Esophagus (tissue), 2 donors: ENCODE measurements at regions not wholly inside any gene's neighbourhood (a gene's known extent, or its start where the extent isn't known, plus 50 kb on each side); places are given as distances from the start of the nearest gene placed in this dataset.

ENCODE experiments used
- H3K27ac ChIP-seq, 2 donors: one replicate each; pipeline ENCODE4 v1.5.1; 2013; ENCODE audit warnings: low read depth in 2 of 2, mild to moderate bottlenecking in 2 of 2, inconsistent platforms in 1 of 2, low read length in 1 of 2, moderate library complexity in 1 of 2
- H3K27me3 ChIP-seq, 2 donors: one replicate each; pipeline ENCODE4 v1.6.1; 2013; ENCODE audit warnings: low read length in 2 of 2, control low read depth in 1 of 2, mild to moderate bottlenecking in 1 of 2; ENCODE audit not compliant: insufficient read depth in 2 of 2, control insufficient read depth in 1 of 2
- H3K36me3 ChIP-seq, 2 donors: one replicate each; pipeline ENCODE4 v1.6.1; 2013; ENCODE audit warnings: low read length in 1 of 2; ENCODE audit not compliant: control insufficient read depth in 2 of 2, insufficient read depth in 2 of 2
- H3K4me1 ChIP-seq, 2 donors: one replicate each; pipeline ENCODE4 v1.6.1; 2013; ENCODE audit warnings: low read length in 1 of 2; ENCODE audit not compliant: control insufficient read depth in 2 of 2, insufficient read depth in 2 of 2
- H3K4me3 ChIP-seq, 2 donors: one replicate each; pipeline ENCODE4 v1.5.1; 2013; ENCODE audit warnings: low read length in 2 of 2, mild to moderate bottlenecking in 2 of 2, low read depth in 1 of 2, moderate library complexity in 1 of 2
- H3K9me3 ChIP-seq, 2 donors: one replicate each; pipeline ENCODE4 v1.6.1; 2013; ENCODE audit warnings: mild to moderate bottlenecking in 2 of 2, low read depth in 1 of 2, low read length in 1 of 2, moderate library complexity in 1 of 2; ENCODE audit not compliant: control insufficient read depth in 2 of 2, insufficient read depth in 1 of 2
- WGBS, 2 donors: extraction: QIAGEN DNeasy Blood & Tissue Kit; methylation state at CpG; one replicate each; pipeline ENCODE4 v1.1.7; 2013; 5-methylcytosine and 5-hydroxymethylcytosine counted together
- donor health status: healthy with polysubstance abuse.
- donor health status: Bipolar disorder and iron deficiency.

DNA sequence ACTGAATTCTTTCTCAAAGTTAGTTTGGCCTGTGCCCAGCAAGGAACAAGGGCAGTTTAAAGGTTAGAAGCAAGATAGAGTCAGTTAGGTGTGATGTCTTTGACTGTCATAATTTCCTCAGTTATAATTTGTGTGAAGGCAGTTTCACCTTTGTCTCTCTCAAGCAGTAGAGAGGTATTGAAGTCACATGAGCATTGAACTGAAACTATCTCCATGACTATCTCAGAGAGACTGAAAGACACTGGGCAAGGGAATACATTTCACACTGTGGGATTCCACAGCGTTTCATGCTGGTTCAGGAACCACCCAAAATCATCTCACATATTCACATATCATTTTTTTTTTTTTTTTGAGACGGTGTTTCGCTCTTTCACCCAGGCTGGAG is 366.1 kb downstream of the PREX1 start:
- 85 to 91% methylated on average over 3 of the region's 3 CpGs for WGBS, 2 donors
- Histone ChIP-seq H3K4me1 (peaks cover 0 to 2% of the 10 kb centered on the region in 2 donors), H3K27ac (no peak overlapping the region), H3K36me3 (no peaks in the 10 kb centered on the region), H3K4me3 (no peak overlapping the region), H3K27me3 (no peaks in the 10 kb centered on the region), H3K9me3 (no peaks in the 10 kb centered on the region)

DNA sequence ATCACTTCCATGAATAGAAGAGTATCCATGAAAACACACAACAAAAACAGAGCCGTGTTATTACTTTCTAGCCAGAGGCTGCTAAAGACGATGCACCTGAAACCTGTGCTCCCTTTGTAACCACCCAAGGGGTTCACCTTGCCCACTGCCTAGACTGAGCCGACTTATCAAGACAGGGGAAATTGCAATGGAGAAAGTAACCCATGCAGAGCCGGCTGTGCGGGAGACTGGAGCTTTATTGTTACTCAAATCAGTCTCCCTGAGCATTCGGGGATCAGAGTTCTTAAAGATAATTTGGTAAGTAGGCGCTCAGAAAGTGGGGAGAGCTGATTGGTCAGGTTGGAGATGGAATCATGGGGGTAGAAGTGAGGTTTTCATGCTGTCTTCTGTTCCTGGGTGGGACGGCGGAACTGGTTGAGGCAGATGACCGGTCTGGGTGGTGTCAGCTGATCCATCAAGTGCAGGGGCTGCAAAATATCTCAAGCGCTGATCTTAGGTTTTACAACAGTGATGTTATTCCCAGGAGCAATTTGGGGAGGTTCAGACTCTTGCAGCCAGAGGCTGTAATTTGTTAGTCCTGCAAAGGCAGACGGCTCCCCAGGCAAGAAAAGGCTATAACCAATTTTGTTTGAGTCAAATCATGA is 366.6 kb downstream of the PREX1 start:
- H3K4me1 ChIP-seq = peaks cover 0 to 2% of the 10 kb centered on the region in 2 donors
- WGBS, 2 donors = 53 to 62% methylated on average over 12 of the region's 12 CpGs
- H3K27me3 ChIP-seq = no peaks in the 10 kb centered on the region
- H3K9me3 ChIP-seq = no peaks in the 10 kb centered on the region
- no peak overlapping the region for H3K27ac ChIP-seq
- no peaks in the 10 kb centered on the region for H3K36me3 ChIP-seq
- no peak overlapping the region for H3K4me3 ChIP-seq

DNA sequence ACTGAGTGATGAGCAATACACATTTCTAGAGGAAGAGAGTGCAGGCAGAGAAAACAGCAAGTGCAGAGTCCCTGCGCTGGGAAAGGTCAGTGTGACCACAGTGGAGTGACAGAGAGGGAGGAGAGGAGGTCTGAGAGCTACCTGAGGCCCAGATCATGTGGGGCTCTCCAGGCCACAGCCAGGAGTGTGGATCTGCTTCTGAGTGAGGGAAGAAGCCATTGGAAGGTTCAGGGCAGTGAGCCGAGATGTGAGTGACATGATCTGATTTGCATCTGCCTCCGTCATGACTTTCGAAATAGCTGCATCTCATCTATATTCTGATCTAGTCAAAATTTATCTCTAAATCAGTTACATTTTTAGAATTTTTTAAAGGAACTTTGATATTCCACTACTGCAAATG is 367.1 kb downstream of the PREX1 start:
- H3K27me3 ChIP-seq = no peaks in the 10 kb centered on the region
- H3K9me3 ChIP-seq = no peaks in the 10 kb centered on the region
- no peaks in the 10 kb centered on the region for H3K36me3 ChIP-seq
- WGBS, 2 donors = 84% methylated on average over 4 of the region's 4 CpGs
- no peak overlapping the region for H3K27ac ChIP-seq
- H3K4me3 ChIP-seq = no peak overlapping the region
- H3K4me1 ChIP-seq = peaks cover 0 to 2% of the 10 kb centered on the region in 2 donors

DNA sequence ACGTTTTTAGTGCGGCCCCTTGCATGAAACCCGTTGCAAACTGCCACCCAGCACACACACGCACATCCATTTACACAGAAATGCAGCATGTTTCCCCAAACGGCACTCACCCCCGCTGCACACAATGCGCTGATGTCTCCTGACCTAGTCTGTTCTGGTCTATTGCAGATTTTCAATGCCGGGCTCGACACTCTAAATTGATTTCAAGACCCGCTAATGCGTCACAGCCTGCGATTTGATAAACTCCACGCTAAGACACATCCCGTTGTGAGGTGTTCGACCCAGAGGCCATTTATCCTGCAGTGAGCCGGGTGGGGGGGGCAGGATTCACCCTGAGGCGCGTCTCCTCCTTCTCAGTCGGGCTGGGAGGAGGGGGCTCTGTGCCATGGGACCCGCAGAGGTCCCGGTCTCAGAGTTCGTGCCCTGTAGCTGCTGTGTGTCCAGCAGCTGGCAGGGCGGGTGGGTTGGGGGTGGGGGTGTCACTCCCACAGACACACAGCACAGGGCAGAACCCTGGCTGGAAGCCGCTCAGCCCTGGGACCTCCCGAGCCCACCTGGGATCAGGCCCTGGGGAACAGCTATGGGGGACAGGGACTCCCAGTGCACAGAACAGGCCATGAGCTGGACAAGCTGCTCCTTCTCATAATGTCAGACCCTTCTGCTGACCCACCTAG is 367.9 kb downstream of the PREX1 start:
- 59 to 69% methylated on average over 25 of the region's 25 CpGs for WGBS, 2 donors
- H3K27ac ChIP-seq = no peak overlapping the region
- H3K4me1 ChIP-seq = no peaks in the 10 kb centered on the region
- no peak overlapping the region for H3K4me3 ChIP-seq
- H3K9me3 ChIP-seq = no peaks in the 10 kb centered on the region
- H3K36me3 ChIP-seq = no peaks in the 10 kb centered on the region
- no peaks in the 10 kb centered on the region for H3K27me3 ChIP-seq

DNA sequence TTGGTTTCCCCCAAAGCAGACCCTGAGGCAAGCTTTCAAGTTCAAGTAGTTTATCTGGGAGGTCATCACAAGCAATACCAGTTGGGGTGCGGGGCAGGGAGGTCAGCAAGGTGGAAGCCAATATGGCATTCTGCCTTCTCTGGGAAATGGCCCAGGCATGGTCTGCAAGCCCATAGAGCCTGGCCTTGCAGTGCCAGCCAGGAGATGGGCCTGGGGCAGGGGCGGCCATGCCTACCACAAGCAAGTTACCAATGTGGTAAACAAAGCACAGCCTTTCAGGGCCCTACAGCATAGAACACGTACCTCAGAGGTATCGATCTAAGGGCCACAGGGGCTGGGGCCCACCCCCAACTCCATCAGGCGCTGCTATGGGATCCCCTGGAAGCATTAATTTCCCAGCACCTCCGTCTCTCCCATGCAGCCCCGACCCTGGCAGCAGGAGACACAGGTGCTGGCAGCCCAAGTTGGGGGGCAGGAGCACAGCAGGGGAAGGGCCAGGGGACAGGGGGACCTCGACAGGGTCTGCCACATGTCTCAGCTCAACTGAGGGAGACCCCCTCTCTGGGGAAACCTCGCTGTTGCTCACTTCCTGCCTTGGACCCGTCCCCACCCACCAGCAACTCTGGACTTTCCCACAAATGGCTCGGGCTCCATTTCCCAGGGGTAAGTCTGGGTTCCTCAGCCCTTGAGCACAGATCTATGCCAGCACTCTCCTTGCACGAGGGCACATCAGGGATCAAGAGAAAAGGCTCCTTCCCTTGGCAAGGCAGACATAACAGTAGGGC is 369.0 kb downstream of the PREX1 start:
- WGBS, 2 donors = 78 to 81% methylated on average over 10 to 12 of the region's 12 CpGs
- H3K9me3 ChIP-seq = no peaks in the 10 kb centered on the region
- H3K27me3 ChIP-seq = no peaks in the 10 kb centered on the region
- H3K4me1 ChIP-seq = no peaks in the 10 kb centered on the region
- H3K36me3 ChIP-seq = no peaks in the 10 kb centered on the region
- no peak overlapping the region for H3K4me3 ChIP-seq
- H3K27ac ChIP-seq = no peak overlapping the region

DNA sequence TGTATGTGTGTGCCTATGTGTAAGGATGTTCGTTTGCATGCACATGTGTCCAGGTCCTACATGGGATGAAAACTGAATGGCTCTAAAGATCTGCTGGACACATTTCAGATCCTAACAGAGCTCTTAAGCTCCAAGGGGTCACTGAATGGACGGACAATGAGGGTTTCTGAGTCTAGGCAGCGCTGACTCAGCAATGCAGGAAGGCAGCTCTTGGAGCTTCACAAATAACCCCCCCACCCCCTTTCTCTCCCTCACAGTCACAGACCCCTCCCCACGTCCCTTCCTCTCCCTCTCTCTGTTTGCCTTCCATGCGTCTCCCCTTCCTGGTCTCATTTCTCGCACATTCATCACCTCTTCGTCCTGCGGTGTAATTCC is 369.8 kb downstream of the PREX1 start:
- 88 to 90% methylated on average over 8 of the region's 8 CpGs for WGBS, 2 donors
- Histone ChIP-seq H3K4me1 (no peaks in the 10 kb centered on the region), H3K4me3 (no peak overlapping the region), H3K27me3 (no peaks in the 10 kb centered on the region), H3K27ac (no peak overlapping the region), H3K9me3 (no peaks in the 10 kb centered on the region), H3K36me3 (no peaks in the 10 kb centered on the region)

DNA sequence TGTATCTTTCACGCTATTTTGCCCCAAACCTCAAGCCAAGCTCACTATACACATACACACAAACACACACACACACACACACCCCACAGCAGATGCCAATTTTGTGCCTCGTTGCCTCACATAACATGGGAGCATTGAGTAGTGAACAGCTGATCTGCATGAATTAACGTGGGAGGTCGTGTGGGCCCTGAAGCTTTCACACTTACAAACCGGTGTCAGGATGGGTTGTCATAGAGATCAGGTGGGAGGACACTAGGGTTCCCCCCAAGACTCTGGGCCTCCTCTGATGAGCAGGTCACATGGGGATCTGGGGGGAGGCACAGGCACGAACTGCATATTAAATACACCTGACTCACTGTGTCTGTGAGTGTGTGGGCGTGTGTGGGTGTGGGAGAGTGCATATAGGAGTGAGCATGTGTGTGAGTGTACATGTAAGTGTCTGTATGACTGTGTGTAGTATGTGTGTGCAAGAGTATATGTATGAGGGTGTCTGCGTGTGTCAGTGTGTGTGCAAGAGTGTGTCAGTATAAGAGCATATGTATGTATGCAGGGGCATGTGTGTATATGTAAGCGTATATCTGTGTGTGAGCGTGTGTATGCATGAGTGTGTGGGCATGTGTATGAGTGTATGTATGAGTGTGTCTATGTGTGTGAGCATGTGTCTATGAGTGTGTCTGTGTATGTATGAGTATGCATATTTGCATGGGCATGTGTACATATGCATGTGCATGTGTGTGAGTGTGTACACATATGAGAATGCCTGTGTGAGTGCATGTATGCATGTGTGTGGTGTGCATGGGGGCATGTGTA is 370.4 kb downstream of the PREX1 start:
- H3K27ac ChIP-seq = no peak overlapping the region
- H3K27me3 ChIP-seq = no peaks in the 10 kb centered on the region
- 78 to 81% methylated on average over 10 of the region's 10 CpGs for WGBS, 2 donors

DNA sequence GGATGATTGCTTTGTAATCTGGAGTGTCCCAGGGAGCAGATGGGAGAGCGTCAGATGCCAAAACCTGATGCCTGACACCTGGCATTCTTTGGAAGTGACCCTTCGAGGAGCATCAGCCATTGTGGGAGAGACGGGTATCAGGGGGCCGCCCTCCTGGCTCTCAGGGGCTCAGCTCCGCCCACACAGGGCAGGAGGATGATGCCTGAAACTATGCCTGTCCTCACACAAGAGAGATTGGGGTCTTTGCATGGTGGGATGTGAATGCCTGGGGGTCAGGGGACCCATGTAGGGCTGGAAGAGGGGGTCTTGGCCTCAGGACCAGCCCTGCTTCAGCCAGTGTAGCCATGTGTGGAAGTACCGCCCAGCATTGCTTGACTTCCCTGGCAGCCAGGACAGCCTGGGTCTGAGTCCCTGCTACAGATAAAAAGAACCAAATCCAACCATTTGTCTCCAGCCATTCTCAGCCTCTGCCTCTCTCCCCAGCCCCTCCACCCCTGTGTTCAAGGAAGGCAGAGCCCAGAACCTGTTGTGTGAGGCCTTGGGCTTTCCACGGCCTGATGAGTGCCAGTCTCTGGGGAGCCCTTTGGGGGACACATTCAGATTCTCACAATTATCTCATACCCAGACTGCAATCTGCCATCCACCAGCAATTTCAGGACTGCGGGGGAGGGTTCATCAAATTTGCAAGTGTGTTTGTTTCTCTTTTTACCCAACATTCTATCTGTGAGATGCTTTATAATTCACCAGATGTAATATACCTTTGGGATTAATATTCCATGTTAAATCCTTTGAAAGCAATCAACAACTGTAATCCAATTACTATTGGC is 371.2 kb downstream of the PREX1 start:
- WGBS, 2 donors = 59 to 70% methylated on average over 8 of the region's 8 CpGs
- Histone ChIP-seq H3K4me1 (no peaks in the 10 kb centered on the region), H3K27ac (no peak overlapping the region), H3K9me3 (no peaks in the 10 kb centered on the region), H3K4me3 (no peak overlapping the region), H3K36me3 (no peaks in the 10 kb centered on the region), H3K27me3 (no peaks in the 10 kb centered on the region)

More for the DNA sequence above, 370.4 kb downstream of the PREX1 start:
- no peak overlapping the region for H3K4me3 ChIP-seq
- no peaks in the 10 kb centered on the region for H3K9me3 ChIP-seq
- no peaks in the 10 kb centered on the region for H3K36me3 ChIP-seq
- H3K4me1 ChIP-seq = no peaks in the 10 kb centered on the region
